ENCODE measurements at regions not wholly inside any gene's neighbourhood (a gene's known extent, or its start where the extent isn't known, plus 50 kb on each side); places are given as distances from the start of the nearest gene placed in this dataset.

DNA sequence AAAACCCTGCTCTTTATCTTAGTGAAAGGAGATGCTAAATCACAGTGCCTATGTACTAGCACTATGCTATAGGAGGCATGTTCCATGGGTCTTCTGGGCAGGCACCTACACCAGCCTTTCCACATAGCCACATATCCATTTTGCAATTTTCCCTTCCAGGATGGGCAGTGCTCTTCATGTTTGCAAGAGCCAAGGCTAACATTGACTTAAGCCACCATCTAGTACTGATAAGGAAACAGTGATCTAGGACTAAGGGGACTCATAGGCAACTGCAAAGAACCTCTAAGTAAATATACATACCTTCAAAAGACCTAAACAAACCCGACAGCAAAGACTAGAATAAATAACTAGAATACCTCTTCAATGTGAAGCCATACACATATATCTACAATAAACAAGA lies 919.7 kb upstream of the GYPC start:
- TF ChIP-seq, protein P1, sequence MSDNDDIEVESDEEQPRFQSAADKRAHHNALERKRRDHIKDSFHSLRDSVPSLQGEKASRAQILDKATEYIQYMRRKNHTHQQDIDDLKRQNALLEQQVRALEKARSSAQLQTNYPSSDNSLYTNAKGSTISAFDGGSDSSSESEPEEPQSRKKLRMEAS (IDR thresholded peaks at IDR 0.05; ENCODE audit: low read depth, low read length) = no peak
- no peak overlapping the region for H3K4me3 ChIP-seq (ENCODE audit: low read depth, low read length)
- DNase-seq (ENCODE audit: low read depth) = no peak

DNA sequence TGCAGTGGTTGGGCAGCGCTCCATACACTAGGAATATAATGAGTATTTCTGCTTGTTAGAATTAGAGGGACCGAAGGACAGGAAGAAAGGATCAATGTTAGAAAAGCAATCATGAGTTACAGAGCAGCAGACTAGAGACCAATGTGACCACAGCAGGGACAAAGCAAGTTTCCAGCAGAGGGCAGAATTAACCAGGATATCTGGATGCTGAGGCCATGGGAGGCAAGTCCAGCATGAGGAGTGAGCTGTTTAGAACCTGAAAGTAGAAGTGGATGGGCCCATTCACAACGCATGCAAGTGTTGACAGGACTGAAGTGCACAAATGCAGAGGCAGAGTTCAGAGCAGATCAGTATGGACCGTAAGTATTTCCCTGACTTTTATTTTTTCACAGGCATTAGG lies 910.4 kb upstream of the GYPC start:
- H3K4me3 ChIP-seq (ENCODE audit: low read depth, low read length) = no peak overlapping the region
- TF ChIP-seq, protein P1 (IDR thresholded peaks at IDR 0.05; ENCODE audit: low read depth, low read length) = no peak
- TF ChIP-seq, protein P2, sequence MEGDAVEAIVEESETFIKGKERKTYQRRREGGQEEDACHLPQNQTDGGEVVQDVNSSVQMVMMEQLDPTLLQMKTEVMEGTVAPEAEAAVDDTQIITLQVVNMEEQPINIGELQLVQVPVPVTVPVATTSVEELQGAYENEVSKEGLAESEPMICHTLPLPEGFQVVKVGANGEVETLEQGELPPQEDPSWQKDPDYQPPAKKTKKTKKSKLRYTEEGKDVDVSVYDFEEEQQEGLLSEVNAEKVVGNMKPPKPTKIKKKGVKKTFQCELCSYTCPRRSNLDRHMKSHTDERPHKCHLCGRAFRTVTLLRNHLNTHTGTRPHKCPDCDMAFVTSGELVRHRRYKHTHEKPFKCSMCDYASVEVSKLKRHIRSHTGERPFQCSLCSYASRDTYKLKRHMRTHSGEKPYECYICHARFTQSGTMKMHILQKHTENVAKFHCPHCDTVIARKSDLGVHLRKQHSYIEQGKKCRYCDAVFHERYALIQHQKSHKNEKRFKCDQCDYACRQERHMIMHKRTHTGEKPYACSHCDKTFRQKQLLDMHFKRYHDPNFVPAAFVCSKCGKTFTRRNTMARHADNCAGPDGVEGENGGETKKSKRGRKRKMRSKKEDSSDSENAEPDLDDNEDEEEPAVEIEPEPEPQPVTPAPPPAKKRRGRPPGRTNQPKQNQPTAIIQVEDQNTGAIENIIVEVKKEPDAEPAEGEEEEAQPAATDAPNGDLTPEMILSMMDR (IDR thresholded peaks at IDR 0.05; ENCODE audit: low read depth, low read length) = peak; percentile 37
- DNase-seq (ENCODE audit: low read depth) = peak; percentile 60

DNA sequence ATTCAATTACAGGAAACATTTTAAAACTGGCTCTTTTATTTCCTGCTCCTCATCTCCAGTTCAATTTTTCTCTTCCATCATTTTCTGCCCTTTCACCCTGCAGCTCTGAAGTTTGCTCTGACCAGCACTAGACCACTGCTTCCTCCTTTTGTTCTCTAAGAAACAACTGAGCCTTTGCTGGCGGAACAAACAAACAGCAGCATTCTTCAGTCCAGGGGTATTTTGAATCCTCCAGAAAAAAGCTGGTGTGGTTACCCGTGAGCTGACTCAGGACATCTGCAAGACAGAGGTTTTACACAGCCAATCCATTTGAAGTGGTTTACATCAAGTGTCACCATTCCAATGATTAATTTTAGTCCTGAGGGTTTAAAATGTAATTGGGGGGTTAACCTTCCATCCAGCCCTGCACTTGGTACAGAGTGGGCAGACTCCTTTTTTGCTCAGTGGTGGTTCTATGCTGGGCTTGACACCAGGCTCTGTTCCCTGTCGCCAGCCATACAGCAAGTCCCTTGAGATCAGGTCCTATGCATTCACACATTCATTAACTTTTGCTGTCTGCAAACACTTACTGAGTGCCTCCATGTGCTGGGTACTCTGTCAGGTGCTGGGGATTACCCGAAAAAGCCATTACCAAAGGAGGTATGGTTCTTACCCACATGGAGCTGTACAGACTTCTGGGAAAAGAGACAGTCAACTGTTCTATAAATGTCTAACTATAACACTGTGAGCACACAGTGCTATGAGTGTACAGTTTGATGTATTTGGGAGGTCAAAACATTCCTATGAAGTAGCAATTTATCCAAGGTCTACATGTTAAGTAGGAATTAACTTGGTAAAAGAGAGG lies 909.4 kb upstream of the GYPC start:
- no peak for TF ChIP-seq MYC (IDR thresholded peaks at IDR 0.05; ENCODE audit: low read depth, low read length)
- no peak for TF ChIP-seq POLR2A (IDR thresholded peaks at IDR 0.05; ENCODE audit: extremely low read depth, insufficient read length)
- TF ChIP-seq, protein P1 (IDR thresholded peaks at IDR 0.05; ENCODE audit: low read depth, low read length) = no peak
- TF ChIP-seq, protein P2 (IDR thresholded peaks at IDR 0.05; ENCODE audit: low read depth, low read length) = no peak
- no peak overlapping the region for H3K4me3 ChIP-seq (ENCODE audit: low read depth, low read length)
- no peak for DNase-seq (ENCODE audit: low read depth)

DNA sequence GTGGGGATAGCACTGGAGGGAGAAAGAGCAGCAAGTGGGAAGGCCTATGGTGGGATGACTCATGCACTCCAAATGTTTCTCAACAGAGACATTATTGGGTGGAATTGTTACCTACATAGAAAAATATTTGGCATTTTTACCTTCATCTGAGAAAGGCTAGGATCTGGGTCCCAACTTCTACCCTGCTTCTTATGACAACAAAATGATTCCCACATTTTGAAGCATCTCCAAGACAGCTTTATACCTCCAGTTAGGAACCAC lies 908.9 kb upstream of the GYPC start:
- H3K4me3 ChIP-seq (ENCODE audit: low read depth, low read length) = no peak overlapping the region
- DNase-seq (ENCODE audit: low read depth) = no peak
- no peak for TF ChIP-seq POLR2A (IDR thresholded peaks at IDR 0.05; ENCODE audit: extremely low read depth, insufficient read length)
- TF ChIP-seq, protein P1 (IDR thresholded peaks at IDR 0.05; ENCODE audit: low read depth, low read length) = no peak
- TF ChIP-seq, protein P2 (IDR thresholded peaks at IDR 0.05; ENCODE audit: low read depth, low read length) = no peak

DNA sequence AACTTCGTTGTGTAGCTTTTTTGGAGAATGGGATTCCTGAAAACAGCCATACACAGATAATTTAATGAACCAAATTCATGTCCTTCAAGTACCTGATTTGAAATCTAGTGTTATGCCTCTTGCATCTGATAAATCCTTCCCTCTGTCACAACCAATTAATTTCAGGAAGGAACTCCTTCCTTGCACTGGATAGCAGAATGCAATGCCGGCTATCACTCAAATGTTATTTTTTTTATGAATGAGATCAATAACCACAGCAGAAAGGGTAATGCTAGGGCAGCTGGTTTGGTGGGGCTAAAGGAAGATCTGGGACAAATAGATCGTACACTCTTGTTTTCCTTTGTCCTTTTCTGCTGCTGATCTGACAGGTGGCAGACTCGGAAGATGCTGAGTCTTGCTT lies 899.5 kb upstream of the GYPC start:
- H3K4me3 ChIP-seq (ENCODE audit: low read depth, low read length) = no peak overlapping the region
- DNase-seq (ENCODE audit: low read depth) = no peak
- TF ChIP-seq MYC (IDR thresholded peaks at IDR 0.05; ENCODE audit: low read depth, low read length) (no peak), POLR2A (IDR thresholded peaks at IDR 0.05; ENCODE audit: extremely low read depth, insufficient read length) (no peak)
- TF ChIP-seq, protein P1 (IDR thresholded peaks at IDR 0.05; ENCODE audit: low read depth, low read length) = no peak
- TF ChIP-seq, protein P2 (IDR thresholded peaks at IDR 0.05; ENCODE audit: low read depth, low read length) = no peak

DNA sequence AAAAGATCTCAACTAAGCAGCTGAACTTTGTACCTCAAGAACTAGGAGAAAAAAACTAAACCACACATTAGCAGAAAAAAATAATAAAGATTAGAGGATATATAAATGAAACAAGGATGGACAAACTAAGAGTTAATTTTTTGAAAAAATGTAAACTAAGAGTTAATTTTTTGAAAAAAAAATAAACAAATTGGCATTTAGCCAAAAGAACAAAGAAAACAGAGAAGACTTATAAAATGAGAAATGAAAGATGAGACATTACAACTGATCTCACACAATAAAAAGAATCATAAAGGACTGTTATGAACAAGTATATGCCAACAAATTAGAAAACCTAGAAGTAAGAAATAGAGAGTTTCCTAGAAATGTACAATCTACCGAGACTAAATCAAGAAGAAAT lies 859.2 kb upstream of the GYPC start:
- TF ChIP-seq, protein P2 (IDR thresholded peaks at IDR 0.05; ENCODE audit: low read depth, low read length) = no peak
- TF ChIP-seq MYC (IDR thresholded peaks at IDR 0.05; ENCODE audit: low read depth, low read length) (no peak), POLR2A (IDR thresholded peaks at IDR 0.05; ENCODE audit: extremely low read depth, insufficient read length) (no peak)
- TF ChIP-seq, protein P1 (IDR thresholded peaks at IDR 0.05; ENCODE audit: low read depth, low read length) = no peak
- no peak for DNase-seq (ENCODE audit: low read depth)
- H3K4me3 ChIP-seq (ENCODE audit: low read depth, low read length) = no peak overlapping the region

Measured in NB4 (cell line).